H1 (cell line): ENCODE measurements at regions not wholly inside any gene's neighbourhood (a gene's known extent, or its start where the extent isn't known, plus 50 kb on each side); places are given as distances from the start of the nearest gene placed in this dataset.

Source experiments
- NRF1 ChIP-seq: IDR thresholded peaks from 2 replicates; pipeline ENCODE4 v1.6.1; 2011; ENCODE audit warnings: mild to moderate bottlenecking, low read depth, low read length, improper control_type of control experiment

DNA sequence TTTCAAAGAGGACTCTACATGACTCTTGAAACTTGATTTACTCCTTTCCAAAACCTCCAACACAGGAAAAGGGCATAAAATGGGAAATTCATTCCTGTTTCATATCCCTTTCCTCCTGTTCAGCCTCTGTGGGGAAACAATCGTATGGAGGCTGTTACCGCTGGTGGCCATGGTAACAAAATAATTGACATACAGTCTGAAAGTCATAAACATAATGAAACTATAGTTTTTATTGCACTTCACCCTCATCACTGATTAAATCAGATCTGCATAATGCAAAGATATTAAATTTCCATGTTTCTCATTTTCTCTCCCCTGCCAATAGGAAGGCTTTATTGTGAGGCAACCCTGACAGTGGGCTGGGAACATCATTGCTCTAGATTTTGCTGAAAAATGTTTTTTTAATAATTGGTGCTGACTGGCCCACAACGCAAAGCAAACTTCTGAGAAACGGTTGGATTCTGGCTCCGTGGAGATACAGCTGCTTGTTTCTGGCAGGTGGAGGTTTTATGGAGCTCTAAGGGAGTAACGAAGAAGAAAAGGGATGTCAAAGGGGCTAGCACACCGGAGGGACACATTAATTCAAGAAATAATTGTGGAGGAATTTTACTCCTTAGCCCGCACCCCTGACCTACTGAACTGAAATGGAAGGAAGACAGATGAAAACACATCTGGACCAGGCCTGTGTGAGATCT, 154.2 kb upstream of the SHISA6 start (continued):
- TF ChIP-seq NRF1 = no peak
